ENCODE measurements at regions not wholly inside any gene's neighbourhood (a gene's known extent, or its start where the extent isn't known, plus 50 kb on each side); places are given as distances from the start of the nearest gene placed in this dataset.
A peak's percentile ranks its signal among the peaks of the same experiment; 100 is the strongest.

GRCh38 chr7:10889266-10889898 is 84.3 kb upstream of the PHF14 start:
- TF ChIP-seq CTCF (IDR thresholded peaks at IDR 0.05) (peak in 2 of 3 experiments; percentile 22 to 23), POLR2A (IDR thresholded peaks at IDR 0.05) (no peak), POLR2AphosphoS5 (IDR thresholded peaks at IDR 0.05; ENCODE audit: insufficient read depth in 1 of 2, low read depth in 1 of 2) (no peak)
